Activated CD4-positive, alpha-beta memory T cell treated with anti-CD3 and anti-CD28 coated beads, Interleukin-2, amount 10 ng/mL, durations not matched to agents 7 days and 5 days (primary cell): ENCODE measurements at regions not wholly inside any gene's neighbourhood (a gene's known extent, or its start where the extent isn't known, plus 50 kb on each side); places are given as distances from the start of the nearest gene placed in this dataset.

Experiments
- CTCF ChIA-PET: fragments of 350-600 bp; sonication (Branson Sonifier 250); formaldehyde crosslinking; loops from one replicate; lab custom pipeline; 2021; ENCODE audit warnings: antibody characterized with exemption, inconsistent platforms; lab: Charles Lee
- POLR2A ChIA-PET: fragments of 350-600 bp; sonication (Branson Sonifier 250); formaldehyde crosslinking; loops from one replicate; lab custom pipeline; 2021; ENCODE audit warnings: antibody characterized with exemption; lab: Charles Lee
- DNase-seq: peaks from one replicate; pipeline ENCODE4 v3.0.0-alpha.2; 2020
- H3K27ac Mint-ChIP-seq: one replicate; pipeline ENCODE4 v1.8.0; 2021; ENCODE audit warnings: mild to moderate bottlenecking, mixed read lengths
- H3K27me3 Mint-ChIP-seq: one replicate; pipeline ENCODE4 v1.8.0; 2021; ENCODE audit warnings: mixed read lengths
- H3K36me3 Mint-ChIP-seq: one replicate; pipeline ENCODE4 v1.8.0; 2021; ENCODE audit warnings: low read depth, mixed read lengths
- H3K4me1 Mint-ChIP-seq: one replicate; pipeline ENCODE4 v1.8.0; 2021; ENCODE audit warnings: mixed read lengths
- H3K4me3 Mint-ChIP-seq: one replicate; pipeline ENCODE4 v1.8.0; 2021; ENCODE audit warnings: mild to moderate bottlenecking, mixed read lengths
- H3K9me3 Mint-ChIP-seq: one replicate; pipeline ENCODE4 v1.8.0; 2021; ENCODE audit warnings: mixed read lengths

DNA sequence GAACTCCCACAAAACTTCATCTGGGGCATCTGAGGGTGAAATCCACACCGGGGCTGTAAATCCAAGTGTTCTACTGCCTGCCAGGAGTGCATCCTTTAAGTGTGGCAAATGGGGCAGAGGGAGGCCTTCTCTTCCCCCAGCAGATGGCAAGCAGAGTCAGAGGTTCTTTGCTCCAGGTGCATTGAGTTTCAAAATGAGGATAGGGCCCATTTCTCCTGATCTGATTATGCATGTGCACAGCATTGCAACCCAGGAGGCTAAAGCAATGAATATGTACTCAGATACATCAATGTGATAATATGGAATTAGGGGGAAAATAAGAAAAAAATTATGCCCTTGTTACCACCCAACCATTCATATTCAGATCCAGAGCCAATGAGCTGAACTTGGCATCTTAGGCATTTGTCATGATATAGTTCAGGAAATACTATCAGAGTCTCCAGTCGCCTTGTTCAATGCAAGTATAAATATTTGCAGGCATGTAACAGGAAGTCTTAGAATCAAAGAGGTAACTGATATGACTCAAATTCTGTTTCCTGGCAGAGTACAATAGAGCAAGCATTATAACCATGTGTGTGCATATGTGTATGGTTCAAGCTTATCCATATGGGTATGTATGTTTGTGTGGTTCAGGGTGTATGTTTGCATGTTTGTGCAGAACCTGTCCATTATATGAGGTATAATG, 473.8 kb upstream of the PKN2 start:
- DNase-seq = no peak
- no peak overlapping the region for H3K4me3 Mint-ChIP-seq
- no peaks in the 10 kb centered on the region for H3K9me3 Mint-ChIP-seq
- peaks cover 10% of the 10 kb centered on the region for H3K4me1 Mint-ChIP-seq
- H3K36me3 Mint-ChIP-seq = no peaks in the 10 kb centered on the region
- CTCF ChIA-PET = no interaction called here
- no peak overlapping the region for H3K27ac Mint-ChIP-seq
- POLR2A ChIA-PET = no interaction called here
- no peaks in the 10 kb centered on the region for H3K27me3 Mint-ChIP-seq

- Mint-ChIP-seq H3K27me3 (no peaks in the 10 kb centered on the region), H3K36me3 (no peaks in the 10 kb centered on the region), H3K4me3 (no peak overlapping the region), H3K27ac (no peak overlapping the region), H3K4me1 (no peaks in the 10 kb centered on the region), H3K9me3 (no peaks in the 10 kb centered on the region)
- DNase-seq = no peak
- CTCF ChIA-PET = interaction anchor here (1.3 kb wide), 1 partner anchor 36 kb away, joined by 5 read pairs; no protein-coding TSS in a partner anchor
- POLR2A ChIA-PET = no interaction called here
These were observed 467.6 kb upstream of the PKN2 start for GRCh38 chr1:88216441-88216840.

DNA sequence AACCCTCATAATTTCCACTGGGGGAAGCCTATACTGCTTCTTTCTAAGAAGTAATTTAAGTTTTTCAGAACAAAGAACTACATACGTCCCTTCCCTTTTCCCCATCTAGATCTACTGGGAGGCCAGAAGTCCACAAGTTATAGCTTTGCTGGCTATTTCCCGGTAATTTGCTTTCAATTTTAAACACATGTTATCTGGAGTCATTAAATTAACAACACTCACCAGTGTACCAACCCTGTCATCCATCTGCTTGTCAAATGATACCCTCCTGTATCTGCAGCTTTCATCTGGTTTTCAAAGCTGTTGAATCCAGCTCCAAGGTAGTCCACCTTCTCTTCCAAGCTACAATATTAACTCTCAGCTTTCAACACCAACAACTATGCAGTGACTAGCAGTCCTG, 466.7 kb upstream of the PKN2 start:
- DNase-seq = no peak
- Mint-ChIP-seq H3K27me3 (no peaks in the 10 kb centered on the region), H3K4me1 (no peaks in the 10 kb centered on the region), H3K4me3 (no peak overlapping the region), H3K9me3 (no peaks in the 10 kb centered on the region), H3K27ac (no peak overlapping the region), H3K36me3 (no peaks in the 10 kb centered on the region)
- CTCF ChIA-PET = interaction anchor here (1.3 kb wide), 1 partner anchor 37 kb away, joined by 5 read pairs; no protein-coding TSS in a partner anchor
- POLR2A ChIA-PET = no interaction called here

- no peaks in the 10 kb centered on the region for H3K4me1 Mint-ChIP-seq
- POLR2A ChIA-PET = no interaction called here
- H3K27me3 Mint-ChIP-seq = no peaks in the 10 kb centered on the region
- H3K9me3 Mint-ChIP-seq = no peaks in the 10 kb centered on the region
- CTCF ChIA-PET = no interaction called here
- no peak for DNase-seq
- no peaks in the 10 kb centered on the region for H3K36me3 Mint-ChIP-seq
- H3K27ac Mint-ChIP-seq = no peak overlapping the region
- no peak overlapping the region for H3K4me3 Mint-ChIP-seq
These were observed 464.6 kb upstream of the PKN2 start for GRCh38 chr1:88219521-88219920.

DNA sequence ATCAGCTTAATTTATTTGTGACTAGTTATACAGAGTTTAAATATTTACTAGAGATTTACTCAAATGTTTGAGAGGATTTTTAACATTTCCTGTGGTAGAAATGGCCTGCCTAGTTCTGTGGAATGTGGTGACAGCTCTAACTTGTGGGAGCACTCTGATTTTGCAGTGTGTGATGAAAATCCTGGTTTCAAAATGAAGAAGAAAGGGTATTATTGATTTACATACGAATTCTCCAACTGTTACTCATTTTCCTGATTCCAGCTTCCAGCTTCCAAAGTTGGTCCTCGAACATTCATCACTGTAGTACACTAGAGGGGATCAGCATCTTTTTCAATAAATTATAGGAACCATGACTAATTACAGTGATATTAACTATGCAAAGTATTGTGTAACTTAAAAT, 462.7 kb upstream of the PKN2 start:
- H3K27ac Mint-ChIP-seq = no peak overlapping the region
- ChIA-PET CTCF (no interaction called here), POLR2A (no interaction called here)
- no peaks in the 10 kb centered on the region for H3K36me3 Mint-ChIP-seq
- DNase-seq = no peak
- no peaks in the 10 kb centered on the region for H3K9me3 Mint-ChIP-seq
- H3K4me3 Mint-ChIP-seq = no peak overlapping the region
- H3K27me3 Mint-ChIP-seq = no peaks in the 10 kb centered on the region
- no peaks in the 10 kb centered on the region for H3K4me1 Mint-ChIP-seq

DNA sequence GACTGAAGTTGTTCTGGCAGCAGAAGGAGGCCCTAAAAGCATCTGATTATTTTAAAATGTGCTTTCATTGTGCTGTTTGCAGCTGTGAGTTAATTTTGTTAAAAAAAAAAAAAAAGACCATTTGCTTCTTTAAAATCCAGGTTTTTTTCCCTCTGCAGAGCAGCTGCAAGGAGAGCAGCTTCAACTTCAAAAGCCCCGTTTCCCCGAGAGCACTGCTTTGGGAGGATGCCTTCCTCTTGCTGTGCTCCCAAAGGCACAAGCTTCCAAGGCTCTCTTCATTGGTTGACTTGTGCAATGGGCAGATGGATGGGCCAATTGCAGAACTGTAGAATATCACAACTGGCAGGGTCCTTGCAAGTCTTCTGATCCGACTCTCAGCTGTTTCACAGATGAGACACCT, 459.2 kb upstream of the PKN2 start:
- Mint-ChIP-seq H3K27me3 (no peaks in the 10 kb centered on the region), H3K27ac (no peak overlapping the region)
- CTCF ChIA-PET = no interaction called here

GRCh38 chr1:88228114-88228513, 456.0 kb upstream of the PKN2 start:
- Mint-ChIP-seq H3K9me3 (no peaks in the 10 kb centered on the region), H3K4me3 (no peak overlapping the region), H3K27me3 (no peaks in the 10 kb centered on the region), H3K36me3 (no peaks in the 10 kb centered on the region), H3K4me1 (no peaks in the 10 kb centered on the region), H3K27ac (no peak overlapping the region)
- no peak for DNase-seq
- CTCF ChIA-PET = no interaction called here
- POLR2A ChIA-PET = no interaction called here

More for the DNA sequence above, 459.2 kb upstream of the PKN2 start:
- H3K4me3 Mint-ChIP-seq = no peak overlapping the region
- H3K4me1 Mint-ChIP-seq = no peaks in the 10 kb centered on the region
- no peaks in the 10 kb centered on the region for H3K9me3 Mint-ChIP-seq
- DNase-seq = no peak
- no peaks in the 10 kb centered on the region for H3K36me3 Mint-ChIP-seq
- POLR2A ChIA-PET = no interaction called here

DNA sequence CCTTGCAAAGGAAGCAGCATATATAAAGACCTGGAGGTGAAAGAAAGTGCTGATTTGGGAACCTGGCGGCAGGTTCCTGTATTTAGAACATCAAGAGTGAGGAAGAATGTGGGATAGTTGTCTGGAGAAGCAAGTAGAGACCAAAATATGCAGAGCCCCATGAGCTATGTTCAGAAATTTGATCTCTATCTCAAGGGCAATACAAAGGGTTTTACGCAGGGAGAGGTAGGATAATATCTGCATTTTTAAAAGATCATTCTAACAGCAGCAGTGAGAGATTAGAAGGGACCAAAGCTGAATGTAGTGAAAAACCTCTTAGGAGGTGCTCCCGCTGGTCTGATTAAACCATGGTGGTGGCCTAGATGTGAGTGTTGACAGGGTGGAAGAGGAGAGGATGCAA, 453.9 kb upstream of the PKN2 start:
- Mint-ChIP-seq H3K4me1 (no peaks in the 10 kb centered on the region), H3K27me3 (no peaks in the 10 kb centered on the region), H3K9me3 (no peaks in the 10 kb centered on the region), H3K4me3 (no peak overlapping the region), H3K27ac (no peak overlapping the region), H3K36me3 (no peaks in the 10 kb centered on the region)
- CTCF ChIA-PET = no interaction called here
- POLR2A ChIA-PET = no interaction called here
- DNase-seq = no peak

GRCh38 chr1:88237058-88237457, 447.0 kb upstream of the PKN2 start:
- ChIA-PET POLR2A (no interaction called here), CTCF (no interaction called here)
- H3K27ac Mint-ChIP-seq = no peak overlapping the region
- no peaks in the 10 kb centered on the region for H3K27me3 Mint-ChIP-seq
- H3K9me3 Mint-ChIP-seq = no peaks in the 10 kb centered on the region
- no peak for DNase-seq
- no peaks in the 10 kb centered on the region for H3K36me3 Mint-ChIP-seq
- no peaks in the 10 kb centered on the region for H3K4me1 Mint-ChIP-seq
- H3K4me3 Mint-ChIP-seq = no peak overlapping the region

GRCh38 chr1:88239205-88239604, 444.9 kb upstream of the PKN2 start:
- Mint-ChIP-seq H3K9me3 (peaks cover 3% of the 10 kb centered on the region), H3K27me3 (no peaks in the 10 kb centered on the region), H3K36me3 (no peaks in the 10 kb centered on the region), H3K4me1 (no peaks in the 10 kb centered on the region), H3K4me3 (no peak overlapping the region), H3K27ac (no peak overlapping the region)
- ChIA-PET CTCF (no interaction called here), POLR2A (no interaction called here)
- no peak for DNase-seq

DNA sequence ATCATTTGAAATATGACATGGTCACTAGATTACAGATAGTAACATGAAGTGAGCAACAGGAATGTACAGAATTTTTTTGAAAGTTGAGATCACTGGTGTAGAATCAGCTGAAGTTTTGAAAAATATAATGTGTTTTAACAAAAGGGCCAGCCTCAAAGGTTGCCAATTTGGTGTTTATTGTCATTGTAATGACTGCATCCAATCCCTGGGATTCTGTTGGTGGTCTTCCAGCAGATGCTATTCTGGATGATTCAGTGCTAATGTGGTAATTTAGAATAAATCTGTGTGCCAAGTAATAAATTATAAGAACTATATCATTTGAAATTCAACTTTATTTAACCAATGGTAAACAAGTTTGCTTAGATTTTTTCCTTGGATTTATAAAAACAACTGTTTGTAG, 436.4 kb upstream of the PKN2 start:
- POLR2A ChIA-PET = no interaction called here
- H3K9me3 Mint-ChIP-seq = peaks cover 3% of the 10 kb centered on the region
- H3K27ac Mint-ChIP-seq = no peak overlapping the region
- CTCF ChIA-PET = no interaction called here
- no peaks in the 10 kb centered on the region for H3K27me3 Mint-ChIP-seq
- no peaks in the 10 kb centered on the region for H3K4me1 Mint-ChIP-seq
- no peaks in the 10 kb centered on the region for H3K36me3 Mint-ChIP-seq
- no peak overlapping the region for H3K4me3 Mint-ChIP-seq
- no peak for DNase-seq

DNA sequence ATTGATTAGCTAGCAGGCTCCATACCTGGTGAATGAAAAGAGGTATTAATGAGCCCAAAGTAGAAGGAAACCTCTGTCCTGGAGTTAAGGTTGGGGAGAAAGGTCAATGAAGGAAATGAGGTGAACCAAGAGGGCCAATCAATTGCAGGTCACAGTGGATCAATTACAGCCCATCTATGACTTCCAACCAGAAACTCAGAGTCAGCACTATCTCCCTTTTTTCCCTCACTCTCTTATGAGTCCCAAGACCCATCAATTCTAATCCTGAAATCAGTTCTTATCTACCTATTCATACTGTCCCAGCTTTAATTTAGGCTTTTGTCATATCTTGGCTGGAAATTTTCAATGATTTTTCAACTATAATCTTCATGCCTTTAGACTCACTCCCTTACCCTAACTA, 433.2 kb upstream of the PKN2 start:
- POLR2A ChIA-PET = no interaction called here
- H3K27me3 Mint-ChIP-seq = no peaks in the 10 kb centered on the region
- CTCF ChIA-PET = no interaction called here
- H3K9me3 Mint-ChIP-seq = no peaks in the 10 kb centered on the region
- no peak overlapping the region for H3K27ac Mint-ChIP-seq
- DNase-seq = no peak
- H3K4me3 Mint-ChIP-seq = no peak overlapping the region
- H3K36me3 Mint-ChIP-seq = no peaks in the 10 kb centered on the region
- no peaks in the 10 kb centered on the region for H3K4me1 Mint-ChIP-seq

- POLR2A ChIA-PET = no interaction called here
- Mint-ChIP-seq H3K36me3 (no peaks in the 10 kb centered on the region), H3K27me3 (no peaks in the 10 kb centered on the region), H3K27ac (no peak overlapping the region), H3K9me3 (no peaks in the 10 kb centered on the region), H3K4me1 (no peaks in the 10 kb centered on the region), H3K4me3 (no peak overlapping the region)
- CTCF ChIA-PET = no interaction called here
- no peak for DNase-seq
These were observed 431.3 kb upstream of the PKN2 start for GRCh38 chr1:88252745-88253144.

DNA sequence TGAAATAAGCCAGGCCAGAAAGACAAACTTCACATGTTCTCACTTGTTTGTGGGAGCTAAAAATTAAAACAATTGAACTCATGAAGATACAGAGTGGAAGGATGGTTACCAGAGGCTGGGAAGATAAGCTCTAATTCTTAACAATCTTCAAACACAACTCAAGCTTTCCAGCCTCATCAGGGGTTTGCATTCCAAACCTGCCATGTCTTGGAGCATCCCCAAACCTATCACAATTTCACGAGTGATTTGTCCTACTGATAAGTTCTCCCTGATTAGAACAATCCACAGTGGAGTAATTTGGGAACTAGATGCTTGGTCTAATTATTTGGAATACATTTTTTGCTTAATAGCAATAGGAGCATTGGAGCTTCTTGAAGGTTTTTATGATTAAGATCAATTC, 418.5 kb upstream of the PKN2 start:
- Mint-ChIP-seq H3K9me3 (no peaks in the 10 kb centered on the region), H3K4me1 (no peaks in the 10 kb centered on the region), H3K4me3 (no peak overlapping the region), H3K36me3 (no peaks in the 10 kb centered on the region), H3K27me3 (no peaks in the 10 kb centered on the region), H3K27ac (no peak overlapping the region)
- DNase-seq = no peak
- CTCF ChIA-PET = no interaction called here
- POLR2A ChIA-PET = no interaction called here
